OCI-LY3 (cell line): ENCODE measurements at regions not wholly inside any gene's neighbourhood (a gene's known extent, or its start where the extent isn't known, plus 50 kb on each side); places are given as distances from the start of the nearest gene placed in this dataset.

Experiments used
- H2AFZ ChIP-seq: fragments of 200-600, 300-600 bp; shearing (Covaris generic); 2 replicates; pipeline ENCODE4 v1.6.0; 2014; ENCODE audit warnings: antibody characterized with exemption, low read depth, low read length
- H3K27ac ChIP-seq: fragments of 200-600, 300-600 bp; sonication (generic); 2 replicates; pipeline ENCODE4 v1.5.1; 2014; ENCODE audit warnings: mild to moderate bottlenecking, low read length, moderate library complexity, mixed read lengths
- H3K27me3 ChIP-seq: fragments of 200-600, 300-600 bp; sonication (generic); 2 replicates; pipeline ENCODE4 v1.6.1; 2014; ENCODE audit warnings: low read depth, low read length, mixed read lengths
- H3K36me3 ChIP-seq: fragments of 200-600, 300-600 bp; sonication (generic); replicated peaks from 2 replicates; pipeline ENCODE3; 2014; ENCODE audit warnings: low read depth, low read length, mixed read lengths
- H3K4me1 ChIP-seq: fragments of 300-600, 200-600 bp; sonication (generic); 2 replicates; pipeline ENCODE4 v1.6.1; 2014; ENCODE audit warnings: low read length, mixed read lengths
- H3K4me2 ChIP-seq: fragments of 200-600, 300-600 bp; sonication (generic); 2 replicates; pipeline ENCODE4 v1.6.1; 2014; ENCODE audit warnings: low read length, mixed read lengths
- H3K4me3 ChIP-seq: fragments of 300-600, 200-600 bp; sonication (generic); 2 replicates; pipeline ENCODE4 v1.5.1; 2014; ENCODE audit warnings: antibody characterized with exemption, mild to moderate bottlenecking, low read length, moderate library complexity
- H3K79me2 ChIP-seq: fragments of 300-600, 200-600 bp; shearing (Covaris generic); 2 replicates; pipeline ENCODE4 v1.6.1; 2014; ENCODE audit warnings: mild to moderate bottlenecking, low read length, mixed read lengths
- H3K9ac ChIP-seq: fragments of 300-600, 200-600 bp; shearing (Covaris generic); 2 replicates; pipeline ENCODE4 v1.6.0; 2014; ENCODE audit warnings: mild to moderate bottlenecking, low read length, moderate library complexity
- H3K9me3 ChIP-seq: fragments of 200-600, 300-600 bp; shearing (Covaris generic); 2 replicates; pipeline ENCODE4 v1.6.1; 2014; ENCODE audit warnings: low read length, mixed read lengths; ENCODE audit not compliant: insufficient read depth
- H4K20me1 ChIP-seq: fragments of 200-600, 300-600 bp; sonication (generic); 2 replicates; pipeline ENCODE4 v1.6.1; 2016; ENCODE audit warnings: low read length, mixed read lengths; ENCODE audit not compliant: insufficient read depth
- EZH2phosphoT487 ChIP-seq: fragments of 200-600 bp; shearing (Covaris generic); IDR thresholded peaks from 2 replicates; pipeline ENCODE4 v1.6.1; 2018; ENCODE audit warnings: antibody characterized with exemption, mixed run types, low read depth
- TF ChIP-seq, protein P1 (sequence below): fragments of 200-600, 300-600 bp; sonication (generic); IDR thresholded peaks from 2 replicates; pipeline ENCODE4 v1.5.1; 2014; ENCODE audit warnings: antibody characterized with exemption, low read length, low read depth

DNA sequence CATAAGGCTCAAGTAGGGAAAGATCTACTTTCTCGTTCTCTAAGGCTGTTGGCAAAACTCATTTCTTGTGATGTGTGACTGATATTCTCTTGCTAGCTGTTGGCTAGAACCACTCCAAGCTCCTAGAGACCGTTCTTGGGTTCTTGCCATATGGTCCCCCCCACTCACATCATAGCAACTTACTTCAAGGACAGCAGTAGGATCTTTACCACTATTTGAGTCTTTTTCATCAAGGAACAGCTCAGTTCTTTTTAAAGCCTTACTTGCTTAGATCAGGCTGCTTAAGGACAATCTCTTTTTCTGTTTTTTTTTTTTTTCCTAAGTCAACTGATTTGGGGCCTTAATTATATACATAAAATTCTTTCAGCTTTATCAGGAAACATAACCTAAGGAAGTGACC lies 251.1 kb downstream of the GPR37 start:
- Histone ChIP-seq H4K20me1 (no peaks in the 10 kb centered on the region), H3K27me3 (no peaks in the 10 kb centered on the region), H3K36me3 (no peaks in the 10 kb centered on the region), H3K79me2 (no peaks in the 10 kb centered on the region), H3K9me3 (no peaks in the 10 kb centered on the region), H2AFZ (no peak overlapping the region), H3K4me3 (no peak overlapping the region), H3K27ac (no peak overlapping the region), H3K4me1 (no peaks in the 10 kb centered on the region), H3K9ac (no peak overlapping the region), H3K4me2 (no peak overlapping the region)
- TF ChIP-seq EZH2phosphoT487, result no peak
- TF ChIP-seq, protein P1, sequence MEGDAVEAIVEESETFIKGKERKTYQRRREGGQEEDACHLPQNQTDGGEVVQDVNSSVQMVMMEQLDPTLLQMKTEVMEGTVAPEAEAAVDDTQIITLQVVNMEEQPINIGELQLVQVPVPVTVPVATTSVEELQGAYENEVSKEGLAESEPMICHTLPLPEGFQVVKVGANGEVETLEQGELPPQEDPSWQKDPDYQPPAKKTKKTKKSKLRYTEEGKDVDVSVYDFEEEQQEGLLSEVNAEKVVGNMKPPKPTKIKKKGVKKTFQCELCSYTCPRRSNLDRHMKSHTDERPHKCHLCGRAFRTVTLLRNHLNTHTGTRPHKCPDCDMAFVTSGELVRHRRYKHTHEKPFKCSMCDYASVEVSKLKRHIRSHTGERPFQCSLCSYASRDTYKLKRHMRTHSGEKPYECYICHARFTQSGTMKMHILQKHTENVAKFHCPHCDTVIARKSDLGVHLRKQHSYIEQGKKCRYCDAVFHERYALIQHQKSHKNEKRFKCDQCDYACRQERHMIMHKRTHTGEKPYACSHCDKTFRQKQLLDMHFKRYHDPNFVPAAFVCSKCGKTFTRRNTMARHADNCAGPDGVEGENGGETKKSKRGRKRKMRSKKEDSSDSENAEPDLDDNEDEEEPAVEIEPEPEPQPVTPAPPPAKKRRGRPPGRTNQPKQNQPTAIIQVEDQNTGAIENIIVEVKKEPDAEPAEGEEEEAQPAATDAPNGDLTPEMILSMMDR, result no peak

DNA sequence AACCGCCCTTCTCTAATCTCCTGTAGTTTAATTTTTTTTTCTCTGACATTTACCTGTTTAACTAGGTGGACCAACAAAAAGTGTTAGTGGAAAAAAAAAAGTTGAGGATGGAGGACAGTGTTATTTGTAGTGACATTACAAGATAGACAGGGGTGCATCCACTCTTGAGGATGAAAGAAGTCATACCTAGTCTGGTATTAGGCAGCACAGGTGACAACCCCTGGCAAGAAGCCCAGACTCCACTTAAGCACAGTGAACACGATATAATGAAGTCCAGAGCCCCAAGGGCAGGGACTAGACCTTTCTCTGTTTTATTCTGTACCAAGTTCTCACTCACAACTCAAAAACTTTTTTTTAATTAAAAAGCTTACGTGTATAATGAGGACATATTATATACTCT lies 268.4 kb downstream of the GPR37 start:
- Histone ChIP-seq H3K27me3 (no peaks in the 10 kb centered on the region), H4K20me1 (no peaks in the 10 kb centered on the region), H3K4me3 (no peak overlapping the region), H2AFZ (no peak overlapping the region), H3K79me2 (no peaks in the 10 kb centered on the region), H3K36me3 (no peaks in the 10 kb centered on the region), H3K9me3 (no peaks in the 10 kb centered on the region), H3K9ac (no peak overlapping the region), H3K4me2 (no peak overlapping the region), H3K4me1 (no peaks in the 10 kb centered on the region), H3K27ac (no peak overlapping the region)
- TF ChIP-seq, protein P1, result no peak

DNA sequence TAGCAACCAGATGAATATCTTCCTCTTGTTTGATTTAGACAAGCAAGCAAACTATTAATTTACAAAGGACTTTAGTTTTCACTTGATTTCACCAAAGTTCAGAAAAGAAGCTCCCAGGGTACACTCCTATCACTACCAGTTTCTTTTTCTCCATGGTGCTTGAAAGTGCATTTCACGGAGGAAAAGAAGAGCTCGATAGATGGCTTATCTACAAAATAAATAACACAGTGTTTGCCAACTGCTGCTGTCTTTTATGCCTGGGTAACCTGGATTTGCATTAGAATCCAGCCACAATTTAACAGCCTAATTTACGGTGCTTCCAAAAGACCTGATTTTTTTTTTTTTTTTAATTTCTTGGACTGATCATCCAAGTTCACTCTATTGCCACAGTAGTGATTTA lies 275.7 kb downstream of the GPR37 start:
- Histone ChIP-seq H4K20me1 (no peaks in the 10 kb centered on the region), H2AFZ (no peak overlapping the region), H3K9me3 (no peaks in the 10 kb centered on the region), H3K4me2 (no peak overlapping the region), H3K79me2 (no peaks in the 10 kb centered on the region), H3K36me3 (no peaks in the 10 kb centered on the region), H3K9ac (no peak overlapping the region), H3K4me3 (no peak overlapping the region), H3K27me3 (no peaks in the 10 kb centered on the region), H3K4me1 (no peaks in the 10 kb centered on the region), H3K27ac (no peak overlapping the region)
- TF ChIP-seq, protein P1, result no peak

DNA sequence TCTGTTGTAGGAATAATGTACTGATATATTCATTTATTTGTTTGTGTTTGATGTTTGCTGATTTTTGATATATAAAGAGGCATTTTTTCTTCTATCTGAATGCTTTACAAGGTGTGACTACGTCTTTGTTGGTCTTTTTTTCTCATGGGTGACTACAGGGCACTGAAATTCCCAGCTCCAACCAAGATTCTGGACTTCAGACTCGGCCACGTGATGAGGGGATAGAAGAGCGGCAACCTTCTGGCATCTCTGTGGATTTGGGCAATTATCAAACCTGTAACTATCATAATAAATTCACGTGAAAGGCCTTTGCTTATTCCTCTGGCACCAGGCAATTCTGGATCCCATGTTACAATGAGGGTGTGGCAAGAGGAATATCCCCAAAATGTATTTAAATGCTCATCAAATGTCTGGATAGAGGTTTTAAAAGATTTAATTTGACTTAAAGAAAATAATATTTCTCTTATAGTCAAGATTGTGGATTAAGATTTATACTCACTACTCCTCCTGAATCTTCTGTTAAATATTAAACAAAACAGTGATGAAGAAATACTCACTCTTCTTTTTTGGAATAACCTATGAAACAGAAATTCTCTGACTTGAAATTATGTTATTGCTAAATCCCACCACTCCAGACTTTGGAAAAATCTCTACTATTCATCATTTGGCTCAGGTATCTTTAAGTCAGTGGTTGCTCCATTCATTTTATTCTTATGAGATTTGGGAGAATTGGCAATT lies 276.3 kb downstream of the GPR37 start:
- no peaks in the 10 kb centered on the region for H3K9me3 ChIP-seq
- H2AFZ ChIP-seq, result no peak overlapping the region
- H3K36me3 ChIP-seq, result no peaks in the 10 kb centered on the region
- no peaks in the 10 kb centered on the region for H3K27me3 ChIP-seq
- no peaks in the 10 kb centered on the region for H3K79me2 ChIP-seq
- H3K4me3 ChIP-seq, result no peak overlapping the region
- H3K4me2 ChIP-seq, result no peak overlapping the region
- TF ChIP-seq EZH2phosphoT487, result no peak
- TF ChIP-seq, protein P1, result no peak
- no peak overlapping the region for H3K27ac ChIP-seq
- H3K9ac ChIP-seq, result no peak overlapping the region
- H4K20me1 ChIP-seq, result no peaks in the 10 kb centered on the region
- no peaks in the 10 kb centered on the region for H3K4me1 ChIP-seq
